Stomach (tissue), 4 donors: ENCODE measurements at regions not wholly inside any gene's neighbourhood (a gene's known extent, or its start where the extent isn't known, plus 50 kb on each side); places are given as distances from the start of the nearest gene placed in this dataset.

ENCODE experiments used
- CTCF ChIP-seq, 7 experiments: fragments of 450-650 bp in 4 of 7; fragments of 200-600 bp in 3 of 7; sonication (generic) in 3 of 7; IDR thresholded peaks; one replicate each; pipeline ENCODE4 v1.5.1; 2016 to 2019; ENCODE audit warnings: antibody characterized with exemption in 7 of 7, control low read depth in 2 of 7, mild to moderate bottlenecking in 1 of 7
- EP300 ChIP-seq: sonication (generic); formaldehyde crosslinking; IDR thresholded peaks from one replicate; pipeline ENCODE4 v1.6.1; 2017; ENCODE audit warnings: antibody characterized with exemption
- POLR2A ChIP-seq, 4 donors: fragments of 450-650 bp; IDR thresholded peaks; one replicate each; pipeline ENCODE4 v1.6.1; 2016; ENCODE audit warnings: antibody characterized with exemption in 4 of 4, control low read depth in 2 of 4, mild to moderate bottlenecking in 1 of 4, moderate library complexity in 1 of 4

- no peak for TF ChIP-seq CTCF (IDR thresholded peaks at IDR 0.05)
- no peak for TF ChIP-seq EP300
- TF ChIP-seq POLR2A (IDR thresholded peaks at IDR 0.05), result no peak
Observed at GRCh38 chr10:31087851-31088250, 56.2 kb upstream of the ZNF438 start.
